GM12878 (cell line): ENCODE measurements at regions not wholly inside any gene's neighbourhood (a gene's known extent, or its start where the extent isn't known, plus 50 kb on each side); places are given as distances from the start of the nearest gene placed in this dataset.
"Not testable (repeated sequence)": the region's sequence is repeated elsewhere in the genome, so short reads cannot be mapped to it uniquely, and the experiment has no call there.

Source experiments
- ATAC-seq: fragments of 200-7000 bp; cut with Tn5 transposase; 3 replicates; pipeline ENCODE4 v1.9.1; 2020; ENCODE audit warnings: mild to moderate bottlenecking, moderate library complexity
- BruUV-seq: library from RNA; stranded (reverse); fragments of 400-500 nt; replicated peaks from 2 replicates; lab custom pipeline; 2021; lab: Mats Ljungman, UMichigan
- CTCF ChIA-PET: fragments of 300-600 bp; sonication (Branson Sonifier 250); formaldehyde crosslinking; extraction: SDS; loops from one replicate; lab custom pipeline; 2021; ENCODE audit warnings: inconsistent platforms; lab: Yijun Ruan, JAX
- POLR2A ChIA-PET: fragments of 350-600 bp; formaldehyde crosslinking; extraction: SDS; loops from one replicate; lab custom pipeline; 2021; ENCODE audit warnings: inconsistent platforms; lab: Charles Lee
- RAD21 ChIA-PET: fragments of 300-600 bp; sonication (Branson Sonifier 250); formaldehyde crosslinking; loops from one replicate; lab custom pipeline; 2023; ENCODE audit warnings: antibody characterized with exemption; ENCODE audit not compliant: unreplicated experiment; lab: Charles Lee
- SMC1A ChIA-PET: fragments of 300-600 bp; sonication (Branson Sonifier 250); formaldehyde crosslinking; loops from one replicate; lab custom pipeline; 2023; ENCODE audit not compliant: unreplicated experiment, uncharacterized antibody; lab: Charles Lee
- DNase-seq: peaks from one replicate; pipeline ENCODE4 v3.0.0-alpha.2; 2011; ENCODE audit warnings: low read depth, low spot score
- FAIRE-seq: peaks from 3 replicates; lab custom pipeline; 2011; peaks lifted over from hg19 to GRCh38; lab: Jason Lieb, UNC
- H2AFZ ChIP-seq: 2 replicates; pipeline ENCODE4 v1.6.0; 2011; ENCODE audit warnings: low read depth, low read length, control low read depth; ENCODE audit not compliant: control insufficient read depth
- H3K27ac ChIP-seq: 2 replicates; pipeline ENCODE4 v1.5.1; 2011; ENCODE audit warnings: control low read depth; ENCODE audit not compliant: control insufficient read depth, insufficient read depth
- H3K27me3 ChIP-seq, 2 experiments: replicated peaks in 1 of 2; 2 replicates each; pipeline versions ENCODE4 v1.6.0 to v1.6.1; 2011; ENCODE audit warnings: low read length in 1 of 2; ENCODE audit not compliant: control insufficient read depth in 2 of 2, insufficient read depth in 2 of 2
- H3K36me3 ChIP-seq, 2 experiments: 2 replicates each; pipeline ENCODE4 v1.5.1; 2011; ENCODE audit warnings: low read length in 1 of 2; ENCODE audit not compliant: control insufficient read depth in 2 of 2, insufficient read depth in 2 of 2
- H3K4me1 ChIP-seq: 2 replicates; pipeline ENCODE4 v1.6.1; 2011; ENCODE audit warnings: mild to moderate bottlenecking, low read length, moderate library complexity, mixed read lengths; ENCODE audit not compliant: control insufficient read depth, insufficient read depth
- H3K4me2 ChIP-seq: 2 replicates; pipeline ENCODE4 v1.6.0; 2011; ENCODE audit warnings: control low read depth; ENCODE audit not compliant: control insufficient read depth, insufficient read depth
- H3K4me3 ChIP-seq: fragments of 200-600 bp; sonication (generic); 2 replicates; pipeline ENCODE4 v1.5.1; 2016
- H3K79me2 ChIP-seq: 2 replicates; pipeline ENCODE4 v1.6.0; 2011; ENCODE audit warnings: low read length; ENCODE audit not compliant: control insufficient read depth, insufficient read depth
- H3K9ac ChIP-seq: 2 replicates; pipeline ENCODE4 v1.8.0; 2011; ENCODE audit warnings: low read length, control low read depth, mixed read lengths; ENCODE audit not compliant: control insufficient read depth, insufficient read depth
- H3K9me3 ChIP-seq: replicated peaks from 3 replicates; pipeline ENCODE4 v1.5.1; 2011; ENCODE audit warnings: mild to moderate bottlenecking, low read length; ENCODE audit not compliant: control insufficient read depth, insufficient read depth
- H4K20me1 ChIP-seq: 2 replicates; pipeline ENCODE4 v1.6.0; 2011; ENCODE audit not compliant: control insufficient read depth, insufficient read depth
- CUX1 ChIP-seq: IDR thresholded peaks from 2 replicates; pipeline ENCODE4 v1.6.1; 2012; ENCODE audit warnings: improper control_type of control experiment, low read depth, low read length; ENCODE audit not compliant: insufficient replicate concordance
- FOXM1 ChIP-seq: IDR thresholded peaks from 2 replicates; pipeline ENCODE4 v1.6.1; 2012; ENCODE audit warnings: low read depth, mild to moderate bottlenecking, inconsistent platforms, low read length, moderate library complexity
- RUNX3 ChIP-seq: IDR thresholded peaks from 2 replicates; pipeline ENCODE4 v1.6.1; 2012; ENCODE audit warnings: low read length, inconsistent platforms
- ZSCAN29 ChIP-seq: fragments of 450-650 bp; IDR thresholded peaks from 2 replicates; pipeline ENCODE4 v1.6.1; 2017; ENCODE audit warnings: mild to moderate bottlenecking, moderate library complexity
- WGBS: methylation state at CpG from one replicate; pipeline ENCODE4 v1.1.6; 2016; ENCODE audit warnings: low lambda C conversion rate; ENCODE audit not compliant: insufficient replicate concordance, insufficient coverage; ENCODE audit errors: missing lambda C conversion rate; 5-methylcytosine and 5-hydroxymethylcytosine counted together
- in situ Hi-C: fragments of 300-500 bp; cut with MboI; formaldehyde crosslinking; loops from 9 replicates; pipeline ENCODE4 v1.14.3; 2018; ENCODE audit warnings: mixed read lengths
- intact Hi-C: fragments of 100-400 bp; cut with micrococcal nuclease; formaldehyde crosslinking; loops from one replicate; pipeline ENCODE4 v1.14.2; 2022; ENCODE audit not compliant: unreplicated experiment

- TF ChIP-seq CUX1: peak; percentile 49
These were observed 76.1 kb upstream of the PRL start (continued) for GRCh38 chr6:22372922-22373321.

GRCh38 chr6:22374950-22375349, 78.1 kb upstream of the PRL start:
- H3K4me2 ChIP-seq, ATAC-seq, in situ Hi-C loops, H4K20me1 ChIP-seq, POLR2A ChIA-PET, DNase-seq, RAD21 ChIA-PET, H3K9ac ChIP-seq, H3K36me3 ChIP-seq, CTCF ChIA-PET, H3K79me2 ChIP-seq, H3K4me3 ChIP-seq, FAIRE-seq, H3K27ac ChIP-seq, H3K9me3 ChIP-seq, H3K27me3 ChIP-seq, BruUV-seq: not testable (repeated sequence)
- TF ChIP-seq ZSCAN29: peak; percentile 87
- TF ChIP-seq FOXM1: 0 out of 2 replicates have a peak, but pooled peaks have one; percentile 22
- TF ChIP-seq RUNX3: peak; percentile 57
- WGBS: 98% methylated on average over 2 of the region's 2 CpGs
- SMC1A ChIA-PET: interaction anchor here (0.6 to 4.1 kb wide), 3 partner anchors 12 to 56 kb away, joined by 3 to 36 read pairs (median 3); no protein-coding TSS in a partner anchor
- H3K4me1 ChIP-seq: peaks cover 28% of the 10 kb centered on the region
- intact Hi-C loops: loop anchor here (5.0 to 10.0 kb wide), 2 partner anchors 308 to 780 kb away; partner anchors contain the start of gene SOX4
- peak overlapping the region; percentile 51; the same call in 1 of the 2 replicates for H2AFZ ChIP-seq

GRCh38 chr6:22376293-22376692, 79.5 kb upstream of the PRL start:
- H3K4me1 ChIP-seq: peaks cover 29% of the 10 kb centered on the region
- FAIRE-seq, H2AFZ ChIP-seq, BruUV-seq, H3K27ac ChIP-seq, POLR2A ChIA-PET, SMC1A ChIA-PET, in situ Hi-C loops, H3K4me3 ChIP-seq, ATAC-seq, H3K36me3 ChIP-seq, H3K4me2 ChIP-seq, DNase-seq, H3K9ac ChIP-seq, H3K9me3 ChIP-seq, RAD21 ChIA-PET, H3K79me2 ChIP-seq, CTCF ChIA-PET, H3K27me3 ChIP-seq, H4K20me1 ChIP-seq: not testable (repeated sequence)
- intact Hi-C loops: loop anchor here (10.0 kb wide), 1 partner anchor 781 kb away; the partner anchor contains the start of gene SOX4
